ENCODE measurements at regions not wholly inside any gene's neighbourhood (a gene's known extent, or its start where the extent isn't known, plus 50 kb on each side); places are given as distances from the start of the nearest gene placed in this dataset.
"Not testable (repeated sequence)": the region's sequence is repeated elsewhere in the genome, so short reads cannot be mapped to it uniquely, and the experiment has no call there.

GRCh38 chr7:150042281-150042680 lies 168.5 kb downstream of the ATP6V0E2 start:
- CTCF ChIA-PET (ENCODE audit: partially characterized antibody) = interaction anchor here (0.7 kb wide), 1 partner anchor 875 kb away, joined by 3 read pairs; no protein-coding TSS in a partner anchor
- DNase-seq (ENCODE audit: low read depth in 1 of 2, low spot score in 2 of 2); H3K27ac ChIP-seq (ENCODE audit: low read depth, low read length); H3K18ac ChIP-seq (ENCODE audit: extremely low read depth, low read length); H3K56ac ChIP-seq (replicated peaks; ENCODE audit: insufficient read length, low read depth, low read length); H2AFZ ChIP-seq (ENCODE audit: low read length); H3K9ac ChIP-seq (replicated peaks in 1 of 4; ENCODE audit: extremely low read depth in 1 of 4, low read depth in 3 of 4, low read length in 3 of 4); H4K20me1 ChIP-seq (replicated peaks in 1 of 2; ENCODE audit: control insufficient read depth in 1 of 2, insufficient read depth in 2 of 2, low read length in 2 of 2); H3K14ac ChIP-seq (ENCODE audit: insufficient read length); POLR2A ChIA-PET (ENCODE audit: partially characterized antibody); H3K4me1 ChIP-seq (replicated peaks in 1 of 4; ENCODE audit: control insufficient read depth in 3 of 4, insufficient read depth in 4 of 4, low read length in 3 of 4); H2BK20ac ChIP-seq (ENCODE audit: low read length); H3K27me3 ChIP-seq (replicated peaks in 1 of 4; ENCODE audit: control insufficient read depth in 3 of 4, extremely low read depth in 1 of 4, insufficient read depth in 3 of 4, low read length in 3 of 4); H3K36me3 ChIP-seq (ENCODE audit: control insufficient read depth in 2 of 4, insufficient read depth in 4 of 4, low read length in 3 of 4); H3K4ac ChIP-seq (replicated peaks; ENCODE audit: insufficient read length, low read depth, low read length); H2BK5ac ChIP-seq (ENCODE audit: low read depth, low read length); H2BK15ac ChIP-seq (ENCODE audit: low read length); H2BK120ac ChIP-seq (replicated peaks; ENCODE audit: low read depth, low read length); H3K9me3 ChIP-seq (ENCODE audit: insufficient read depth in 2 of 2, low read depth in 1 of 2, low read length in 1 of 2); H3K79me2 ChIP-seq (ENCODE audit: control insufficient read depth in 1 of 2, insufficient read depth in 2 of 2, low read length in 2 of 2); H2BK12ac ChIP-seq (ENCODE audit: low read depth, low read length); FAIRE-seq; H4K8ac ChIP-seq (ENCODE audit: extremely low read depth, insufficient read depth, low read length); H4K91ac ChIP-seq (replicated peaks; ENCODE audit: insufficient read length, low read length); H3K23me2 ChIP-seq (ENCODE audit: low read depth, low read length); H4K5ac ChIP-seq (ENCODE audit: insufficient read length, low read depth, low read length); H3K79me1 ChIP-seq (ENCODE audit: low read depth, low read length); H3K4me3 ChIP-seq (ENCODE audit: extremely low read depth in 1 of 4, insufficient read depth in 2 of 4, low read depth in 3 of 4, low read length in 4 of 4); H3K23ac ChIP-seq (ENCODE audit: insufficient read length); H2AK5ac ChIP-seq (ENCODE audit: low read depth, low read length); H3K4me2 ChIP-seq (ENCODE audit: insufficient read depth in 1 of 2, low read depth in 2 of 2, low read length in 2 of 2): not testable (repeated sequence)
- WGBS, 2 experiments (ENCODE audit: extremely low coverage in 1 of 2, insufficient coverage in 1 of 2, insufficient read length in 1 of 2, insufficient replicate concordance in 2 of 2, low coverage in 1 of 2, low lambda C conversion rate in 2 of 2, missing lambda C conversion rate in 1 of 2) = no CpG with 5 or more reads among the region's 20 CpGs
